ENCODE measurements at regions not wholly inside any gene's neighbourhood (a gene's known extent, or its start where the extent isn't known, plus 50 kb on each side); places are given as distances from the start of the nearest gene placed in this dataset.

DNA sequence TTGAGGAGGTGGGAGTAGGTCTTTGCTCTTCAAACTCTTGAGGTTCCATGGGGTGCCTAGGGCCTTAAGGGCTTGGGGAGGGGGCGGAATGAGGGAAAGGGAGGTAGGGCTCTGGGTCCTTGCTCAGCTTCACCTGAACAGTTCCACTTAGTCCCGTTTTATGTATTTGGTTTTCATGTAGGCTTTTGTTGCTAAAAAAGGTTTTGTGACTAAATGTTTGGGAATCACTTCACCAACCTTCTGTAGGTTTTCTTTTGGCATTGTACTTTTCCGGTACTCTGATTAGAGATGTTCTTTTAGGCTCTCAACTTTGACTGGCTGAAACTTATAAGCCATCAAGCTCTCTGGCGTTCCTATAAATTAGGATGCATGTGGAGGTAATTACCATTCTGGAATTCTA lies 108.1 kb downstream of the MYCN start:
- H3K9me3 ChIP-seq (ENCODE audit: control insufficient read depth in 2 of 3, low read length in 3 of 3), result no peaks in the 10 kb centered on the region
- no peak overlapping the region for H3K4me3 Mint-ChIP-seq
- H3K27ac ChIP-seq (ENCODE audit: low read depth, low read length), result no peak overlapping the region
- no peak for ATAC-seq
- POLR2A ChIA-PET, result no interaction called here
- no peaks in the 10 kb centered on the region for H3K4me1 ChIP-seq (ENCODE audit: control insufficient read depth in 2 of 2, insufficient read depth in 2 of 2, low read length in 2 of 2)
- CTCF ChIA-PET, result no interaction called here
- DNase-seq, result no peak
- no peaks in the 10 kb centered on the region for H3K36me3 Mint-ChIP-seq
- intact Hi-C loops (cut with micrococcal nuclease), result no loop called here
- no peak overlapping the region for H3K4me3 ChIP-seq (ENCODE audit: low read length)
- H3K27me3 Mint-ChIP-seq, result peaks cover 0 to 14% (median 3%) of the 10 kb centered on the region in 5 donors
- H3K27me3 ChIP-seq (ENCODE audit: control insufficient read depth in 2 of 2, insufficient read depth in 2 of 2, low read length in 2 of 2), result no peaks in the 10 kb centered on the region
- no peaks in the 10 kb centered on the region for H3K4me1 Mint-ChIP-seq
- peaks cover 0 to 8% (median 0%) of the 10 kb centered on the region in 11 donors for H3K9me3 Mint-ChIP-seq
- no peak overlapping the region for H3K27ac Mint-ChIP-seq
- H3K36me3 ChIP-seq (ENCODE audit: control insufficient read depth in 2 of 3, insufficient read depth in 3 of 3, low read length in 3 of 3), result no peaks in the 10 kb centered on the region

DNA sequence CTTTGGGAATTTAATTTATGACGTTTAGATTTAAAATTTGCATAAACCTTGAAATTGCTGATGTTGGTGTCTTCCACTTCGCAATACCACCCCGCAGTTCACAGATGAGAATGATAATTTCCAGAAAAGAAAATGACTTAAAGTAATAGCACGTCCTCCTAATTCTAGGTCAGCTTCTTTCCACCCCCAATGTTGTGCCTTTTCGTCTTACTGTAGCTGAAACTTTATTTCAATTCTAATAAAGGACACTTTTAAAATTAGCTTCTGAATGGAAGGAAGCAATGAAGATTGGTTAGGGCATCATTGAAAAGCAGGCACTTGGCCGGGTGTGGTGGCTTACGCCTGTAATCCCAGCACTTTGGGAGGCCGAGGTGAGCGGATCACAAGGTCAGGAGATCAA lies 107.4 kb downstream of the MYCN start:
- H3K27ac ChIP-seq (ENCODE audit: low read depth, low read length), result no peak overlapping the region
- intact Hi-C loops (cut with micrococcal nuclease), result no loop called here
- no peaks in the 10 kb centered on the region for H3K27me3 ChIP-seq (ENCODE audit: control insufficient read depth in 2 of 2, insufficient read depth in 2 of 2, low read length in 2 of 2)
- ChIA-PET POLR2A (interaction anchor here (0.6 kb wide), 1 partner anchor 110 kb away, joined by 3 read pairs; no protein-coding TSS in a partner anchor), CTCF (no interaction called here)
- peaks cover 0 to 14% (median 3%) of the 10 kb centered on the region in 5 donors for H3K27me3 Mint-ChIP-seq
- H3K4me3 Mint-ChIP-seq, result no peak overlapping the region
- no peaks in the 10 kb centered on the region for H3K4me1 ChIP-seq (ENCODE audit: control insufficient read depth in 2 of 2, insufficient read depth in 2 of 2, low read length in 2 of 2)
- no peaks in the 10 kb centered on the region for H3K36me3 ChIP-seq (ENCODE audit: control insufficient read depth in 2 of 3, insufficient read depth in 3 of 3, low read length in 3 of 3)
- no peak overlapping the region for H3K4me3 ChIP-seq (ENCODE audit: low read length)
- ATAC-seq (no peak), DNase-seq (no peak)
- H3K9me3 ChIP-seq (ENCODE audit: control insufficient read depth in 2 of 3, low read length in 3 of 3), result no peaks in the 10 kb centered on the region
- peaks cover 0 to 8% (median 0%) of the 10 kb centered on the region in 11 donors for H3K9me3 Mint-ChIP-seq
- H3K4me1 Mint-ChIP-seq, result no peaks in the 10 kb centered on the region
- no peak overlapping the region for H3K27ac Mint-ChIP-seq
- no peaks in the 10 kb centered on the region for H3K36me3 Mint-ChIP-seq

- H3K9me3 Mint-ChIP-seq, result peaks cover 0 to 8% (median 0%) of the 10 kb centered on the region in 11 donors
- ChIA-PET CTCF (no interaction called here), POLR2A (no interaction called here)
- Histone ChIP-seq H3K4me1 (ENCODE audit: control insufficient read depth in 2 of 2, insufficient read depth in 2 of 2, low read length in 2 of 2) (no peaks in the 10 kb centered on the region), H3K27ac (ENCODE audit: low read depth, low read length) (no peak overlapping the region), H3K9me3 (ENCODE audit: control insufficient read depth in 2 of 3, low read length in 3 of 3) (no peaks in the 10 kb centered on the region), H3K27me3 (ENCODE audit: control insufficient read depth in 2 of 2, insufficient read depth in 2 of 2, low read length in 2 of 2) (no peaks in the 10 kb centered on the region), H3K4me3 (ENCODE audit: low read length) (no peak overlapping the region), H3K36me3 (ENCODE audit: control insufficient read depth in 2 of 3, insufficient read depth in 3 of 3, low read length in 3 of 3) (no peaks in the 10 kb centered on the region)
- H3K27me3 Mint-ChIP-seq, result peaks cover 0 to 19% (median 3%) of the 10 kb centered on the region in 5 donors
- no peak overlapping the region for H3K27ac Mint-ChIP-seq
- no peaks in the 10 kb centered on the region for H3K4me1 Mint-ChIP-seq
- intact Hi-C loops (cut with micrococcal nuclease), result no loop called here
- H3K36me3 Mint-ChIP-seq, result no peaks in the 10 kb centered on the region
- H3K4me3 Mint-ChIP-seq, result no peak overlapping the region
- DNase-seq, result no peak
- no peak for ATAC-seq
Measured at GRCh38 chr2:16046649-16047048, 106.3 kb downstream of the MYCN start.

DNA sequence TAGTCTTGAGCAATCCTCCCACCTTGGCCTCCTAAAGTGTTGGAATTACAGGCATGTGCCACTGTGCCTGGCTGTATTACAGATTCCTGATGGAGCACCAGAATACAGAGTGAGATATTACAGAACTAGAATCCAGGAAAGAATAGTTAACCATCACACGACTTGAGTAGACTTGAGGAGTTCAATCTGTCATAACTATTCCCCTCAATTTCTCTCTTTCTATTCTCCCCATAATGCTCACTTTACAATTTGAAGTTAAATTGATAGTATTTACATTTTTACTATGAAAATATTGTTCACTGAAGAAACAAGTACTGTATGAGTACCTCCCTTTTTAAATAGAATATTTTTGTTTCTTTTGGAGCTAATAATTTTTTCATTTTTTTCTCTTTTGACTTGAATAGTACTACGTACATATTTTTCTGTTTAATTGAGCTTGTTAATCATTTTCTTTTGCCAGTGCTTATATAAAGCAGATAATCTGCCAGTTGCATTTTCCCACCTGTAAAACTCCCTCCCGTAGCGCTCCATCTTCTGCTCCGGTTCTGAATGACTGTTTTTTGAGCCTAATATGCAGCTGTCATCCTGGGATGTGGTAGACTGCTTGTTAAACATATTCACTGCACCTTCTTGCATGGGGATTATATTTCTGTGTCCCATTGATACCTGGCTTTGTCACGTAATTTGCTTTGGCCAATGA lies 105.5 kb downstream of the MYCN start:
- intact Hi-C loops (cut with micrococcal nuclease), result no loop called here
- Mint-ChIP-seq H3K27me3 (peaks cover 0 to 27% (median 3%) of the 10 kb centered on the region in 5 donors), H3K4me3 (no peak overlapping the region), H3K9me3 (peaks cover 0 to 8% (median 0%) of the 10 kb centered on the region in 11 donors), H3K27ac (no peak overlapping the region), H3K4me1 (no peaks in the 10 kb centered on the region), H3K36me3 (no peaks in the 10 kb centered on the region)
- Histone ChIP-seq H3K27me3 (ENCODE audit: control insufficient read depth in 2 of 2, insufficient read depth in 2 of 2, low read length in 2 of 2) (no peaks in the 10 kb centered on the region), H3K9me3 (ENCODE audit: control insufficient read depth in 2 of 3, low read length in 3 of 3) (no peaks in the 10 kb centered on the region), H3K36me3 (ENCODE audit: control insufficient read depth in 2 of 3, insufficient read depth in 3 of 3, low read length in 3 of 3) (no peaks in the 10 kb centered on the region), H3K27ac (ENCODE audit: low read depth, low read length) (no peak overlapping the region), H3K4me3 (ENCODE audit: low read length) (no peak overlapping the region), H3K4me1 (ENCODE audit: control insufficient read depth in 2 of 2, insufficient read depth in 2 of 2, low read length in 2 of 2) (no peaks in the 10 kb centered on the region)
- no peak for ATAC-seq
- ChIA-PET POLR2A (no interaction called here), CTCF (no interaction called here)
- DNase-seq, result no peak

DNA sequence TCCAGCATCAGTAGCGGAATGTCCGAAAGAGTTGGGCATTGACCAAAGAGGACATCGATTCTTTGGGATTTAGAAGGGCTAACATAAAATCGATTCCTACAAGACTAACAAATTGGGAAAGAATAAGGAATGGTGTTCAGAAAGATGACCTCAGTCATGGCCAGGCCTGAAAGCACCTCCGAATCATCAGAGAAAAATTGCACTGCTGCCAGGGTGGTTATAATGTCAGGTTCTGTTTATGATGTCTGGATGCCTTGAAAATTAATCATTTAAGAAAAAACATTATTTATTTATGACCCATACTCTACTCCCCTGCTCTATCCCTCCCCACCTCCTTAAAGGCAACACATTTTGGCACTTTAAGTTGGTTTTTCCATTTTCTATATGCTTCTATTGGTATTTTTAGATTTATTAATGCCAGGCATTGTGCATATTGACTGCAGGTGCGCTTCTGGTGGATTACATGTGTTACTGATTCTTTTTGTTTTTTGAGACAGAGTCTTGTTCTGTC lies 104.7 kb downstream of the MYCN start:
- peaks cover 0 to 24% (median 0%) of the 10 kb centered on the region in 5 donors for H3K27me3 Mint-ChIP-seq

GRCh38 chr2:16043627-16044026 lies 103.3 kb downstream of the MYCN start:
- H3K4me1 ChIP-seq (ENCODE audit: control insufficient read depth in 2 of 2, insufficient read depth in 2 of 2, low read length in 2 of 2), result no peaks in the 10 kb centered on the region
- H3K27ac ChIP-seq (ENCODE audit: low read depth, low read length), result no peak overlapping the region
- H3K9me3 Mint-ChIP-seq, result peaks cover 0 to 8% (median 0%) of the 10 kb centered on the region in 11 donors
- ChIA-PET POLR2A (no interaction called here), CTCF (no interaction called here)
- intact Hi-C loops (cut with micrococcal nuclease), result no loop called here
- H3K27me3 Mint-ChIP-seq, result peaks cover 0 to 17% (median 0%) of the 10 kb centered on the region in 5 donors
- DNase-seq, result no peak
- no peak for ATAC-seq
- H3K4me3 Mint-ChIP-seq, result no peak overlapping the region
- no peaks in the 10 kb centered on the region for H3K9me3 ChIP-seq (ENCODE audit: control insufficient read depth in 2 of 3, low read length in 3 of 3)
- H3K36me3 Mint-ChIP-seq, result no peaks in the 10 kb centered on the region
- no peaks in the 10 kb centered on the region for H3K27me3 ChIP-seq (ENCODE audit: control insufficient read depth in 2 of 2, insufficient read depth in 2 of 2, low read length in 2 of 2)
- H3K27ac Mint-ChIP-seq, result no peak overlapping the region
- H3K36me3 ChIP-seq (ENCODE audit: control insufficient read depth in 2 of 3, insufficient read depth in 3 of 3, low read length in 3 of 3), result no peaks in the 10 kb centered on the region
- no peaks in the 10 kb centered on the region for H3K4me1 Mint-ChIP-seq
- H3K4me3 ChIP-seq (ENCODE audit: low read length), result no peak overlapping the region

More for the DNA sequence above, 104.7 kb downstream of the MYCN start:
- Mint-ChIP-seq H3K36me3 (no peaks in the 10 kb centered on the region), H3K27ac (no peak overlapping the region), H3K4me3 (no peak overlapping the region), H3K4me1 (no peaks in the 10 kb centered on the region), H3K9me3 (peaks cover 0 to 8% (median 0%) of the 10 kb centered on the region in 11 donors)
- CTCF ChIA-PET, result interaction anchor here (0.7 kb wide), 1 partner anchor 30 kb away, joined by 3 read pairs; no protein-coding TSS in a partner anchor
- Histone ChIP-seq H3K4me3 (ENCODE audit: low read length) (no peak overlapping the region), H3K27me3 (ENCODE audit: control insufficient read depth in 2 of 2, insufficient read depth in 2 of 2, low read length in 2 of 2) (no peaks in the 10 kb centered on the region), H3K36me3 (ENCODE audit: control insufficient read depth in 2 of 3, insufficient read depth in 3 of 3, low read length in 3 of 3) (no peaks in the 10 kb centered on the region), H3K9me3 (ENCODE audit: control insufficient read depth in 2 of 3, low read length in 3 of 3) (no peaks in the 10 kb centered on the region), H3K27ac (ENCODE audit: low read depth, low read length) (no peak overlapping the region), H3K4me1 (ENCODE audit: control insufficient read depth in 2 of 2, insufficient read depth in 2 of 2, low read length in 2 of 2) (no peaks in the 10 kb centered on the region)
- POLR2A ChIA-PET, result no interaction called here
- ATAC-seq, result no peak
- DNase-seq, result no peak
- intact Hi-C loops (cut with micrococcal nuclease), result no loop called here

DNA sequence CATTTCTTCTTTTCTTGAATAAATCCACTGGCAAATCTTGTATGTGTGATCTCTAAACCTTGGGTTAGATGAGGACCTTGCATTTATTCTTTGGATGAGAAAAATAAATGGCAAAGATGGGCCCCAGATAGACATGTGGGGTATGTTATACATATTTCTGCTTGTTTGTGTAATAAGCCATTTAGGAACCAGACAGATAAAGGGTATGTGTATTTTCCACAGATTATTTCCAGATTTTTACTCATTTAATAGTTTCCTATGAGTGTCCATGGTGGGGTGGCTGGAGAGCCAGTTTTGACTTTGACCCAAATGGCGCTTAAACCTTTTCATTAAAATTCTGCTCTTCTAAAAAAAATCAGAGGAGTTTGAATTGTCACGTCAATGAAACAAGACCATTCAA lies 102.8 kb downstream of the MYCN start:
- ChIA-PET CTCF (no interaction called here), POLR2A (no interaction called here)
- Histone ChIP-seq H3K36me3 (ENCODE audit: control insufficient read depth in 2 of 3, insufficient read depth in 3 of 3, low read length in 3 of 3) (no peaks in the 10 kb centered on the region), H3K4me3 (ENCODE audit: low read length) (no peak overlapping the region), H3K9me3 (ENCODE audit: control insufficient read depth in 2 of 3, low read length in 3 of 3) (no peaks in the 10 kb centered on the region), H3K27ac (ENCODE audit: low read depth, low read length) (no peak overlapping the region), H3K4me1 (ENCODE audit: control insufficient read depth in 2 of 2, insufficient read depth in 2 of 2, low read length in 2 of 2) (no peaks in the 10 kb centered on the region), H3K27me3 (ENCODE audit: control insufficient read depth in 2 of 2, insufficient read depth in 2 of 2, low read length in 2 of 2) (no peaks in the 10 kb centered on the region)
- DNase-seq, result no peak
- intact Hi-C loops (cut with micrococcal nuclease), result no loop called here
- peaks cover 0 to 8% (median 0%) of the 10 kb centered on the region in 11 donors for H3K9me3 Mint-ChIP-seq
- no peaks in the 10 kb centered on the region for H3K36me3 Mint-ChIP-seq
- no peaks in the 10 kb centered on the region for H3K4me1 Mint-ChIP-seq
- no peak overlapping the region for H3K27ac Mint-ChIP-seq
- peaks cover 0 to 17% (median 0%) of the 10 kb centered on the region in 5 donors for H3K27me3 Mint-ChIP-seq
- ATAC-seq, result no peak
- no peak overlapping the region for H3K4me3 Mint-ChIP-seq

Measured in naive thymus-derived CD4-positive, alpha-beta T cell (primary cell).